Neuronal stem cell (in vitro differentiated cells): ENCODE measurements at regions not wholly inside any gene's neighbourhood (a gene's known extent, or its start where the extent isn't known, plus 50 kb on each side); places are given as distances from the start of the nearest gene placed in this dataset.
A peak's percentile ranks its signal among the peaks of the same experiment; 100 is the strongest.

ENCODE experiments used
- DNase-seq: peaks from one replicate; pipeline ENCODE4 v3.0.0-alpha.2; 2013; ENCODE audit warnings: low spot score
- H2AFZ ChIP-seq: one replicate; pipeline ENCODE4 v1.6.1; 2013; ENCODE audit warnings: mild to moderate bottlenecking, low read length, inconsistent platforms
- H2AK5ac ChIP-seq: 2 replicates; pipeline ENCODE4 v1.6.1; 2013; ENCODE audit warnings: low read depth, mild to moderate bottlenecking, inconsistent platforms, low read length, moderate library complexity, mixed read lengths
- H2BK120ac ChIP-seq: 2 replicates; pipeline ENCODE4 v1.6.1; 2013; ENCODE audit warnings: low read depth, mild to moderate bottlenecking, inconsistent platforms, low read length, moderate library complexity, mixed read lengths
- H2BK12ac ChIP-seq: one replicate; pipeline ENCODE4 v1.6.1; 2013; ENCODE audit warnings: low read length, inconsistent platforms
- H2BK15ac ChIP-seq: 2 replicates; pipeline ENCODE4 v1.6.1; 2013; ENCODE audit warnings: mild to moderate bottlenecking, low read length, inconsistent platforms, mixed read lengths
- H2BK5ac ChIP-seq: one replicate; pipeline ENCODE4 v1.6.1; 2013; ENCODE audit warnings: inconsistent platforms, mild to moderate bottlenecking, low read length, moderate library complexity
- H3K14ac ChIP-seq: one replicate; pipeline ENCODE4 v1.6.1; 2013; ENCODE audit warnings: low read length, inconsistent platforms
- H3K18ac ChIP-seq: 2 replicates; pipeline ENCODE4 v1.6.1; 2013; ENCODE audit warnings: low read length, inconsistent platforms
- H3K23ac ChIP-seq: 2 replicates; pipeline ENCODE4 v1.6.1; 2013; ENCODE audit warnings: low read depth, mild to moderate bottlenecking, mixed read lengths, low read length, inconsistent platforms; ENCODE audit not compliant: poor library complexity
- H3K27ac ChIP-seq: replicated peaks from 3 replicates; pipeline ENCODE4 v1.5.1; 2013; ENCODE audit warnings: low read length, inconsistent platforms
- H3K27me3 ChIP-seq, 3 experiments: 2 replicates each; pipeline ENCODE4 v1.6.1; 2013; ENCODE audit warnings: low read length in 3 of 3, mild to moderate bottlenecking in 2 of 3, inconsistent platforms in 1 of 3, low read depth in 1 of 3, mixed read lengths in 1 of 3, moderate library complexity in 1 of 3; ENCODE audit not compliant: control insufficient read depth in 3 of 3, insufficient read depth in 3 of 3
- H3K36me3 ChIP-seq, 2 donors: replicated peaks in 1 of 2; 2 replicates each; pipeline ENCODE4 v1.6.1; 2013; ENCODE audit warnings: low read length in 2 of 2; ENCODE audit not compliant: control insufficient read depth in 2 of 2, insufficient read depth in 2 of 2
- H3K4ac ChIP-seq: 2 replicates; pipeline ENCODE4 v1.6.1; 2013; ENCODE audit warnings: inconsistent platforms, mild to moderate bottlenecking, low read length, moderate library complexity
- H3K4me1 ChIP-seq, 2 donors: 1 replicate in 1 of 2; 2 replicates in 1 of 2; pipeline ENCODE4 v1.6.1; 2013; ENCODE audit warnings: low read length in 2 of 2, low read depth in 1 of 2; ENCODE audit not compliant: control insufficient read depth in 2 of 2, insufficient read depth in 1 of 2
- H3K4me2 ChIP-seq: one replicate; pipeline ENCODE4 v1.6.1; 2013; ENCODE audit warnings: mild to moderate bottlenecking, low read length, inconsistent platforms; ENCODE audit not compliant: insufficient read depth, poor library complexity, severe bottlenecking
- H3K4me3 ChIP-seq, 2 donors: 2 replicates each; pipeline ENCODE4 v1.5.1; 2013; ENCODE audit warnings: low read length in 2 of 2, mild to moderate bottlenecking in 2 of 2, inconsistent platforms in 1 of 2, moderate library complexity in 1 of 2
- H3K79me1 ChIP-seq: one replicate; pipeline ENCODE4 v1.6.1; 2013; ENCODE audit warnings: low read depth, mild to moderate bottlenecking, inconsistent platforms, low read length, moderate library complexity
- H3K9ac ChIP-seq: one replicate; pipeline ENCODE4 v1.6.1; 2013; ENCODE audit warnings: mild to moderate bottlenecking, low read depth, low read length, inconsistent platforms; ENCODE audit not compliant: poor library complexity
- H3K9me3 ChIP-seq, 2 donors: replicated peaks in 1 of 2; 2 replicates each; pipeline versions ENCODE3 to v1.6.1; 2013; ENCODE audit warnings: low read length in 2 of 2, mild to moderate bottlenecking in 2 of 2, inconsistent platforms in 1 of 2, low read depth in 1 of 2, mixed read lengths in 1 of 2, moderate library complexity in 1 of 2; ENCODE audit not compliant: control insufficient read depth in 2 of 2, insufficient read depth in 1 of 2
- H4K8ac ChIP-seq: one replicate; pipeline ENCODE4 v1.6.1; 2013; ENCODE audit warnings: low read depth, mild to moderate bottlenecking, inconsistent platforms, low read length, moderate library complexity
- H4K91ac ChIP-seq: one replicate; pipeline ENCODE4 v1.6.1; 2013; ENCODE audit warnings: low read length, low read depth, mild to moderate bottlenecking, inconsistent platforms; ENCODE audit not compliant: poor library complexity
- WGBS, 2 donors: extraction: QIAGEN DNeasy Blood & Tissue Kit; methylation state at CpG; one replicate each; pipeline ENCODE4 v1.1.7; 2013; ENCODE audit warnings: missing lambda C conversion rate in 2 of 2, mixed read lengths in 1 of 2; ENCODE audit not compliant: insufficient read length in 2 of 2, insufficient replicate concordance in 1 of 2; ENCODE audit errors: extremely low coverage in 2 of 2; 5-methylcytosine and 5-hydroxymethylcytosine counted together

- DNase-seq, result no peak
- Histone ChIP-seq H3K4me1 (no peaks in the 10 kb centered on the region), H3K4ac (no peak overlapping the region), H3K14ac (no peak overlapping the region), H2BK15ac (no peak overlapping the region), H3K27ac (no peak overlapping the region), H2AK5ac (no peak overlapping the region), H2BK5ac (no peak overlapping the region), H2AFZ (no peak overlapping the region), H3K18ac (no peak overlapping the region), H3K79me1 (no peaks in the 10 kb centered on the region), H4K91ac (no peak overlapping the region), H4K8ac (no peak overlapping the region), H3K4me3 (no peak overlapping the region), H3K27me3 (no peaks in the 10 kb centered on the region), H2BK12ac (no peak overlapping the region), H3K4me2 (no peak overlapping the region), H3K36me3 (no peaks in the 10 kb centered on the region), H2BK120ac (no peak overlapping the region), H3K23ac (no peak overlapping the region), H3K9me3 (no peaks in the 10 kb centered on the region), H3K9ac (no peak overlapping the region)
These were observed 126.7 kb downstream of the CYLD start for GRCh38 chr16:50868577-50868976.

GRCh38 chr16:50866806-50867205, 124.9 kb downstream of the CYLD start:
- no peak overlapping the region for H3K14ac ChIP-seq
- H4K91ac ChIP-seq, result no peak overlapping the region
- no peaks in the 10 kb centered on the region for H3K9me3 ChIP-seq
- H3K18ac ChIP-seq, result no peak overlapping the region
- no peak overlapping the region for H3K4me2 ChIP-seq
- no peaks in the 10 kb centered on the region for H3K36me3 ChIP-seq
- H3K4me3 ChIP-seq, result no peak overlapping the region
- no peaks in the 10 kb centered on the region for H3K79me1 ChIP-seq
- no peak overlapping the region for H3K9ac ChIP-seq
- DNase-seq, result no peak
- H2AK5ac ChIP-seq, result no peak overlapping the region
- H2BK12ac ChIP-seq, result no peak overlapping the region
- peaks cover 0 to 4% of the 10 kb centered on the region in 2 donors for H3K4me1 ChIP-seq
- no peak overlapping the region for H3K23ac ChIP-seq
- no peaks in the 10 kb centered on the region for H3K27me3 ChIP-seq
- H3K4ac ChIP-seq, result no peak overlapping the region
- no CpG with 5 or more reads among the region's 2 CpGs for WGBS, 2 donors
- H3K27ac ChIP-seq, result no peak overlapping the region
- H2BK120ac ChIP-seq, result no peak overlapping the region
- H2AFZ ChIP-seq, result no peak overlapping the region
- H2BK15ac ChIP-seq, result no peak overlapping the region
- H2BK5ac ChIP-seq, result no peak overlapping the region
- no peak overlapping the region for H4K8ac ChIP-seq

GRCh38 chr16:50864386-50864785, 122.5 kb downstream of the CYLD start:
- no peak overlapping the region for H3K4ac ChIP-seq
- H3K4me1 ChIP-seq, result peaks cover 3 to 4% of the 10 kb centered on the region in 2 donors
- no peak overlapping the region for H2BK120ac ChIP-seq
- H2BK12ac ChIP-seq, result no peak overlapping the region
- H3K79me1 ChIP-seq, result no peaks in the 10 kb centered on the region
- H3K14ac ChIP-seq, result no peak overlapping the region
- no peak overlapping the region for H3K9ac ChIP-seq
- H4K91ac ChIP-seq, result no peak overlapping the region
- no peaks in the 10 kb centered on the region for H3K9me3 ChIP-seq
- no peaks in the 10 kb centered on the region for H3K27me3 ChIP-seq
- no peak overlapping the region for H3K23ac ChIP-seq
- H2AK5ac ChIP-seq, result no peak overlapping the region
- H2BK5ac ChIP-seq, result no peak overlapping the region
- no peak overlapping the region for H3K27ac ChIP-seq
- no CpG with 5 or more reads among the region's 5 CpGs for WGBS, 2 donors
- no peak overlapping the region for H2BK15ac ChIP-seq
- H3K18ac ChIP-seq, result no peak overlapping the region
- no peak overlapping the region for H3K4me2 ChIP-seq
- no peaks in the 10 kb centered on the region for H3K36me3 ChIP-seq
- no peak overlapping the region for H4K8ac ChIP-seq
- H3K4me3 ChIP-seq, result no peak overlapping the region
- no peak overlapping the region for H2AFZ ChIP-seq
- DNase-seq, result no peak

- Histone ChIP-seq H3K79me1 (no peaks in the 10 kb centered on the region), H2AFZ (no peak overlapping the region), H3K14ac (no peak overlapping the region), H3K23ac (no peak overlapping the region), H3K4me2 (no peak overlapping the region), H2BK5ac (no peak overlapping the region), H3K18ac (no peak overlapping the region), H4K91ac (no peak overlapping the region), H2BK120ac (no peak overlapping the region), H3K36me3 (no peaks in the 10 kb centered on the region), H3K9ac (peak overlapping the region; percentile 32), H3K4me1 (peaks cover 3 to 4% of the 10 kb centered on the region in 2 donors), H3K27ac (no peak overlapping the region), H3K9me3 (no peaks in the 10 kb centered on the region), H3K4ac (no peak overlapping the region), H3K27me3 (no peaks in the 10 kb centered on the region), H2BK12ac (no peak overlapping the region), H2BK15ac (no peak overlapping the region), H4K8ac (no peak overlapping the region), H2AK5ac (no peak overlapping the region), H3K4me3 (no peak overlapping the region)
- DNase-seq, result no peak
- no CpG with 5 or more reads among the region's 8 CpGs for WGBS, 2 donors
These were observed 121.8 kb downstream of the CYLD start for GRCh38 chr16:50863644-50864144.
